ENCODE measurements at regions not wholly inside any gene's neighbourhood (a gene's known extent, or its start where the extent isn't known, plus 50 kb on each side); places are given as distances from the start of the nearest gene placed in this dataset.

DNA sequence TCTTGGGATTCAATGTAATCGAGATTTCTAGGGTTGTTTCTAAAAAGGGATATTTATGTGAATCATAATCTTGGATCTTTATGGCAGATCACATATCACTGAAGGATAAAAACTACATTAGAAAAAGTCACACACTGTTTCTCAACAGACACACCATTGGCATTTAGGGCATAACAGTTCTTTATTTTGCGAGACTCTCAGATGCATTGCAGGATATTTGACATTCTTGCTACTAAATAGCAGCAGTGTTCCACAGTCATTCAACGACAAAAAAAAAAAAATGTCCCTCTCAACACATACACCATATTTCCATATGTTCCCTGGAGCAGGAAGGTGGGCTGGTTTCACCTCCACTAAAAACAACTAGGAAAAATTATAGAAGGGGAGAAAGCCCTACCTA lies 243.4 kb upstream of the PCDH18 start:
- TF ChIP-seq GABPA (IDR thresholded peaks at IDR 0.05; ENCODE audit: low read depth), result no peak
- TF ChIP-seq, protein P1, sequence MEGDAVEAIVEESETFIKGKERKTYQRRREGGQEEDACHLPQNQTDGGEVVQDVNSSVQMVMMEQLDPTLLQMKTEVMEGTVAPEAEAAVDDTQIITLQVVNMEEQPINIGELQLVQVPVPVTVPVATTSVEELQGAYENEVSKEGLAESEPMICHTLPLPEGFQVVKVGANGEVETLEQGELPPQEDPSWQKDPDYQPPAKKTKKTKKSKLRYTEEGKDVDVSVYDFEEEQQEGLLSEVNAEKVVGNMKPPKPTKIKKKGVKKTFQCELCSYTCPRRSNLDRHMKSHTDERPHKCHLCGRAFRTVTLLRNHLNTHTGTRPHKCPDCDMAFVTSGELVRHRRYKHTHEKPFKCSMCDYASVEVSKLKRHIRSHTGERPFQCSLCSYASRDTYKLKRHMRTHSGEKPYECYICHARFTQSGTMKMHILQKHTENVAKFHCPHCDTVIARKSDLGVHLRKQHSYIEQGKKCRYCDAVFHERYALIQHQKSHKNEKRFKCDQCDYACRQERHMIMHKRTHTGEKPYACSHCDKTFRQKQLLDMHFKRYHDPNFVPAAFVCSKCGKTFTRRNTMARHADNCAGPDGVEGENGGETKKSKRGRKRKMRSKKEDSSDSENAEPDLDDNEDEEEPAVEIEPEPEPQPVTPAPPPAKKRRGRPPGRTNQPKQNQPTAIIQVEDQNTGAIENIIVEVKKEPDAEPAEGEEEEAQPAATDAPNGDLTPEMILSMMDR (IDR thresholded peaks at IDR 0.05; ENCODE audit: insufficient read depth, low read length), result no peak
- TF ChIP-seq SPI1 (IDR thresholded peaks at IDR 0.05; ENCODE audit: borderline replicate concordance, low read depth), result no peak
- no peak for TF ChIP-seq POLR2AphosphoS5 (IDR thresholded peaks at IDR 0.05; ENCODE audit: low read depth)
- TF ChIP-seq, protein P2, sequence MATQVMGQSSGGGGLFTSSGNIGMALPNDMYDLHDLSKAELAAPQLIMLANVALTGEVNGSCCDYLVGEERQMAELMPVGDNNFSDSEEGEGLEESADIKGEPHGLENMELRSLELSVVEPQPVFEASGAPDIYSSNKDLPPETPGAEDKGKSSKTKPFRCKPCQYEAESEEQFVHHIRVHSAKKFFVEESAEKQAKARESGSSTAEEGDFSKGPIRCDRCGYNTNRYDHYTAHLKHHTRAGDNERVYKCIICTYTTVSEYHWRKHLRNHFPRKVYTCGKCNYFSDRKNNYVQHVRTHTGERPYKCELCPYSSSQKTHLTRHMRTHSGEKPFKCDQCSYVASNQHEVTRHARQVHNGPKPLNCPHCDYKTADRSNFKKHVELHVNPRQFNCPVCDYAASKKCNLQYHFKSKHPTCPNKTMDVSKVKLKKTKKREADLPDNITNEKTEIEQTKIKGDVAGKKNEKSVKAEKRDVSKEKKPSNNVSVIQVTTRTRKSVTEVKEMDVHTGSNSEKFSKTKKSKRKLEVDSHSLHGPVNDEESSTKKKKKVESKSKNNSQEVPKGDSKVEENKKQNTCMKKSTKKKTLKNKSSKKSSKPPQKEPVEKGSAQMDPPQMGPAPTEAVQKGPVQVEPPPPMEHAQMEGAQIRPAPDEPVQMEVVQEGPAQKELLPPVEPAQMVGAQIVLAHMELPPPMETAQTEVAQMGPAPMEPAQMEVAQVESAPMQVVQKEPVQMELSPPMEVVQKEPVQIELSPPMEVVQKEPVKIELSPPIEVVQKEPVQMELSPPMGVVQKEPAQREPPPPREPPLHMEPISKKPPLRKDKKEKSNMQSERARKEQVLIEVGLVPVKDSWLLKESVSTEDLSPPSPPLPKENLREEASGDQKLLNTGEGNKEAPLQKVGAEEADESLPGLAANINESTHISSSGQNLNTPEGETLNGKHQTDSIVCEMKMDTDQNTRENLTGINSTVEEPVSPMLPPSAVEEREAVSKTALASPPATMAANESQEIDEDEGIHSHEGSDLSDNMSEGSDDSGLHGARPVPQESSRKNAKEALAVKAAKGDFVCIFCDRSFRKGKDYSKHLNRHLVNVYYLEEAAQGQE (IDR thresholded peaks at IDR 0.05; ENCODE audit: insufficient replicate concordance, low read depth), result no peak
- H3K27ac ChIP-seq (replicated peaks), result no peak overlapping the region
- H3K4me3 ChIP-seq (replicated peaks; ENCODE audit: insufficient read depth, low read length), result no peak overlapping the region
- DNase-seq (ENCODE audit: low read depth in 1 of 2, low spot score in 1 of 2), result no peak
- no peaks in the 10 kb centered on the region for H3K27me3 ChIP-seq (ENCODE audit: insufficient read depth, poor library complexity, severe bottlenecking)

DNA sequence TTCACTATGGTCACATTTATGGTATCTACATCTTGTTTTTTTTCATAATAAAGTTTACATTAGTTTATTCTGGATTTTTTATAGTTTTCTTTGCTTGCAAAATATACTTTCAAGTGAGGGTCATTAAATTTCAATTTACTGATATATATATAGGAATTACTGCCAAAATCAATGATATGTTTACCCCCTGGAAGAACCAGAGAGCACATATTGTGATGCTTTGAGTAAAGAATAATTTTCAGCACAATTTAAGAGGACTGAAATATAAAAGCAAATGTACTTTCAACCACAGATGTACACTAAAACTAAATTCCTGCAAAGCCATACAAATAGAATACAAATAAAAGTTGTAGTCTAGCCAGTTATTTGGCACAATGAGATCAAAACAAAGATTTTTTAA lies 242.2 kb upstream of the PCDH18 start:
- no peaks in the 10 kb centered on the region for H3K27me3 ChIP-seq (ENCODE audit: insufficient read depth, poor library complexity, severe bottlenecking)
- no peak overlapping the region for H3K27ac ChIP-seq (replicated peaks)
- no peak overlapping the region for H3K4me3 ChIP-seq (replicated peaks; ENCODE audit: insufficient read depth, low read length)
- no peak for DNase-seq (ENCODE audit: low read depth in 1 of 2, low spot score in 1 of 2)
- TF ChIP-seq, protein P1 (IDR thresholded peaks at IDR 0.05; ENCODE audit: insufficient read depth, low read length), result no peak
- TF ChIP-seq, protein P2 (IDR thresholded peaks at IDR 0.05; ENCODE audit: insufficient replicate concordance, low read depth), result no peak
- TF ChIP-seq POLR2AphosphoS5 (IDR thresholded peaks at IDR 0.05; ENCODE audit: low read depth) (no peak), SPI1 (IDR thresholded peaks at IDR 0.05; ENCODE audit: borderline replicate concordance, low read depth) (no peak), GABPA (IDR thresholded peaks at IDR 0.05; ENCODE audit: low read depth) (no peak)

DNA sequence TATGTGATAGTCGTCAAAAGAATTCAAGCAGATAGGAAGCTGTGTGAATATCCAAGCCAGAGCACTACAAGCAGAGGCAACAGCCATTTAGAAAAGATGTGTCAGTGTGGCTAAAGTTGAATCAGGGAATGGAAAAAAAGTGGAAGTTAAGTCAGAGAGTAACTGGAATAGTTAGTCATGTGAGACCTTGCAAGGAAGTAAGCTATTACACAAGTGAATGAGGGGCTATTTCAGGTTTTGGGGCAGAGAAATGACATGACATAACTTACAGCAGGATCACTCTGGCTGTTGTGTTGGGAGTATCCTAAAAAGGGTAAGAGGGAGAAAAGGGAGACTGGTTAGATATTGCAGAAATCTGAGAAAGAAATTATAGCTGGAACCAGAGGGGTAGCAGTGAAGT lies 236.6 kb upstream of the PCDH18 start:
- TF ChIP-seq GABPA (IDR thresholded peaks at IDR 0.05; ENCODE audit: low read depth) (no peak), SPI1 (IDR thresholded peaks at IDR 0.05; ENCODE audit: borderline replicate concordance, low read depth) (no peak)
- TF ChIP-seq, protein P2 (IDR thresholded peaks at IDR 0.05; ENCODE audit: insufficient replicate concordance, low read depth), result no peak
- DNase-seq (ENCODE audit: low read depth in 1 of 2, low spot score in 1 of 2), result peak in 1 of 2 experiments; percentile 6
- no peak overlapping the region for H3K27ac ChIP-seq (replicated peaks)
- H3K4me3 ChIP-seq (replicated peaks; ENCODE audit: insufficient read depth, low read length), result no peak overlapping the region
- no peaks in the 10 kb centered on the region for H3K27me3 ChIP-seq (ENCODE audit: insufficient read depth, poor library complexity, severe bottlenecking)
